ENCODE measurements at regions not wholly inside any gene's neighbourhood (a gene's known extent, or its start where the extent isn't known, plus 50 kb on each side); places are given as distances from the start of the nearest gene placed in this dataset.

DNA sequence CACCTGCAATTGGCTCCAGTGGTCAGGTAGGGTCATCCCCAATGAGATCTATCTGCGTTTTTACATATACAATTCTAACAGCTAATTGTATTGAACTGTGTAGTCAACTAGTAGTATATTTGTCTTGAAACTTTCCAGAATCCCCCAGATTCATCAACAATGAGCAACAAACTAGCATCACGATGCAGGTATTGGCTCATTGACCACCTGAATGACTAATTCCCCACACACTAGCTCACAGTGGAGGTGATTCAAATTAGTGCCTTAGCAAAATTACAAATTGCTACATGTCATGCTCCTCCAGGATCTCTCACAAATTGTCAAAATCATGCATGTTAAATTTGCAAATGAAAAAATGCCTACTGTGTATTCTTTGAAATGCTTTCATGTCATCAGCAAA is 62.8 kb upstream of the MPHOSPH6 start:
- no peak for TF ChIP-seq POLR2A (IDR thresholded peaks at IDR 0.05)
- TF ChIP-seq, protein P1, sequence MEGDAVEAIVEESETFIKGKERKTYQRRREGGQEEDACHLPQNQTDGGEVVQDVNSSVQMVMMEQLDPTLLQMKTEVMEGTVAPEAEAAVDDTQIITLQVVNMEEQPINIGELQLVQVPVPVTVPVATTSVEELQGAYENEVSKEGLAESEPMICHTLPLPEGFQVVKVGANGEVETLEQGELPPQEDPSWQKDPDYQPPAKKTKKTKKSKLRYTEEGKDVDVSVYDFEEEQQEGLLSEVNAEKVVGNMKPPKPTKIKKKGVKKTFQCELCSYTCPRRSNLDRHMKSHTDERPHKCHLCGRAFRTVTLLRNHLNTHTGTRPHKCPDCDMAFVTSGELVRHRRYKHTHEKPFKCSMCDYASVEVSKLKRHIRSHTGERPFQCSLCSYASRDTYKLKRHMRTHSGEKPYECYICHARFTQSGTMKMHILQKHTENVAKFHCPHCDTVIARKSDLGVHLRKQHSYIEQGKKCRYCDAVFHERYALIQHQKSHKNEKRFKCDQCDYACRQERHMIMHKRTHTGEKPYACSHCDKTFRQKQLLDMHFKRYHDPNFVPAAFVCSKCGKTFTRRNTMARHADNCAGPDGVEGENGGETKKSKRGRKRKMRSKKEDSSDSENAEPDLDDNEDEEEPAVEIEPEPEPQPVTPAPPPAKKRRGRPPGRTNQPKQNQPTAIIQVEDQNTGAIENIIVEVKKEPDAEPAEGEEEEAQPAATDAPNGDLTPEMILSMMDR (IDR thresholded peaks at IDR 0.05) = no peak
- no peak for TF ChIP-seq POLR2AphosphoS5 (IDR thresholded peaks at IDR 0.05)

Measured in prostate gland (tissue), 2 donors.